SJCRH30 (cell line): ENCODE measurements at regions not wholly inside any gene's neighbourhood (a gene's known extent, or its start where the extent isn't known, plus 50 kb on each side); places are given as distances from the start of the nearest gene placed in this dataset.

Experiments used
- DNase-seq, 2 experiments: peaks; one replicate each; pipeline ENCODE4 v3.0.0-alpha.2; 2015 to 2020
- H3K27ac ChIP-seq: fragments of 250-450 bp; sonication (Bioruptor Pico); 2 replicates; pipeline ENCODE4 v1.5.1; 2020; ENCODE audit warnings: mild to moderate bottlenecking, moderate library complexity
- H3K27me3 ChIP-seq: fragments of 250-450 bp; sonication (Bioruptor Pico); 2 replicates; pipeline ENCODE4 v1.5.1; 2020; ENCODE audit warnings: mild to moderate bottlenecking, moderate library complexity
- H3K36me3 ChIP-seq: fragments of 250-450 bp; sonication (Bioruptor Pico); 2 replicates; pipeline ENCODE4 v1.5.1; 2020; ENCODE audit warnings: mild to moderate bottlenecking, moderate library complexity
- H3K4me1 ChIP-seq: fragments of 250-450 bp; sonication (Bioruptor Pico); 2 replicates; pipeline ENCODE4 v1.5.1; 2020; ENCODE audit warnings: mild to moderate bottlenecking, moderate library complexity
- H3K4me3 ChIP-seq: fragments of 250-450 bp; sonication (Bioruptor Pico); 2 replicates; pipeline ENCODE4 v1.5.1; 2020; ENCODE audit warnings: mild to moderate bottlenecking, moderate library complexity
- H3K9me3 ChIP-seq: fragments of 250-450 bp; sonication (Bioruptor Pico); replicated peaks from 2 replicates; pipeline ENCODE4 v1.5.1; 2020; ENCODE audit warnings: mild to moderate bottlenecking, moderate library complexity

DNA sequence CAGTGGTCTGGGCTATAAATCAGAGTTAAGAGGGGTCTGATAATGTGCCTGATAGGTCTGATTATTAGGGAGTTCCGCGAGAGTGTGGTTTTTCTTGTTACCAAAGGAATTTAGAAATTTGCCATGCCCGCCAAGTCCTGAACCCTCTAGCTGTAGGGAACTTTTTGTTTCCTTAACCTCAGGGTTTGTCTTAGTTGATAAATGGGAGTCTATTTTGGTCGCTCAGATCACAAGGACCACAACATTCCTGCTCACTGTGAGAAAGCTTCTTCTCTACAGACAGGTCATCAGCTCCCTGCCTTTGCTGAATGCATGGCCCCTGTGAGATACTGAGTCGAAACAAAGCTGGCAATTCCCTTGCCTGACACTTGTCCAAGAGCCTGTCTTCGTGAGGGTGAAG lies 497.8 kb downstream of the HS3ST4 start:
- Histone ChIP-seq H3K9me3 (peaks cover 7% of the 10 kb centered on the region; the same call in 1 of the 2 replicates), H3K27me3 (no peaks in the 10 kb centered on the region), H3K27ac (no peak overlapping the region), H3K36me3 (no peaks in the 10 kb centered on the region), H3K4me3 (no peak overlapping the region), H3K4me1 (no peaks in the 10 kb centered on the region)
- no peak for DNase-seq

DNA sequence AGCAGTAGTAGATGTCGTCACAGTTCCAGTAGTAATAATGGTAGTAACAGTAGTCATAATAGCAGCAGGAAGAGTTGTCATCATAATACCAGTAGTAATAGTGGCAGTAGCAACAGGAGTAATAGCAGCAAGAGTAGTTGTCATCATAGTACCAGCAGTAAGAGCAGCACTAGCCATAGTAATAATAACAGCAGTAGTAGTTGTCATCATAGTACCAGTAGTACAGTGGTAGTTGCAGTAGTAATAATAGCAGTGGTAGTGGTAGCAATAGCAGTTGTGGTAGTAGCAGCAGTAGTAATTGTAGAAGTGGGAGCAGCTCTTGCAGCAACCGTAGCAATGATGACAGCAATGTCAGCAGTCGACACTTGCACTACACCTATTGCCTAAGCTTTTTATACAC lies 502.8 kb downstream of the HS3ST4 start:
- Histone ChIP-seq H3K9me3 (peaks cover 7% of the 10 kb centered on the region; the same call in 1 of the 2 replicates), H3K4me1 (no peaks in the 10 kb centered on the region), H3K36me3 (no peaks in the 10 kb centered on the region), H3K27me3 (no peaks in the 10 kb centered on the region), H3K27ac (no peak overlapping the region), H3K4me3 (no peak overlapping the region)
- DNase-seq: no peak

DNA sequence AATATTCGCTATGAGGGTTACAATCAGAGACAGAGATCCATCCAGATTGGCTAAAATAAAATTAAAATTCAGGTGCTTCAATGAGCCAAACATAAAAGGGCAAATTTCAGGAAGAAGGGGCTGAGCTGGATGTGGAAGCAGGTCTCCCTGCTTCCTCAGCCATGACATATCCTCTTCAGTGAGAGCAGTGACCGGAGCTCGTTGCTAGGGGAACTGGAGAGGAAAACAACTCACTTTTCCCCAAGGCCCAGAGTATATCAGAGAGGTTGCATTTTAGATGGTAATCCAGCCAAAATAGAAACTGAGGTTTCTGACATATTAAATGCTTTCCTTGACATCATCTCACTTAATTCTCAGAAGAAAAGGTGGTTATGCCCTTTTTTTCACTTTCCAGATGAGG lies 503.5 kb downstream of the HS3ST4 start:
- no peak overlapping the region for H3K27ac ChIP-seq
- DNase-seq: no peak
- H3K9me3 ChIP-seq: peaks cover 7% of the 10 kb centered on the region; the same call in 1 of the 2 replicates
- H3K36me3 ChIP-seq: no peaks in the 10 kb centered on the region
- H3K4me1 ChIP-seq: no peaks in the 10 kb centered on the region
- H3K4me3 ChIP-seq: no peak overlapping the region
- H3K27me3 ChIP-seq: no peaks in the 10 kb centered on the region

DNA sequence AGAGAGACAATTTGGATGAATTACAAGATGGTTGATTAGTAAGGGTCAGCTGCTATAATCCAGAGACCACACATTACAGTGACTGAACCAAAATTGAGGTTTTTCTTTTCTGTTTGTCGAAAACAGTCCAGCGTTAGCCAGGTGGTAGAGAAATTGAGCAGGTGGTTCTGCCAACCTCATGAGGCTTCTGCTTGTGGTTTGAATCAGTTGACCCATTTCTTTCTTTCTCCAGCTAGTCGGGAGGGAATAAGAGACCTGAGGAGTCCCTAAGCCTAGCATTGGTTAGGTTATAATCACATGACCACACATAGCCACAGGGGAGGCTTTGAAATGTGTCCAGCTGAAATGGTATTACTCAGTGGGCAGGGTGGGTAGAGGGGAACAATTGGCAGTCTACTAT lies 504.6 kb downstream of the HS3ST4 start:
- no peaks in the 10 kb centered on the region for H3K27me3 ChIP-seq
- H3K36me3 ChIP-seq: no peaks in the 10 kb centered on the region
- no peaks in the 10 kb centered on the region for H3K4me1 ChIP-seq
- no peak overlapping the region for H3K4me3 ChIP-seq
- H3K27ac ChIP-seq: no peak overlapping the region
- peaks cover 7% of the 10 kb centered on the region; the same call in 1 of the 2 replicates for H3K9me3 ChIP-seq
- DNase-seq: no peak

DNA sequence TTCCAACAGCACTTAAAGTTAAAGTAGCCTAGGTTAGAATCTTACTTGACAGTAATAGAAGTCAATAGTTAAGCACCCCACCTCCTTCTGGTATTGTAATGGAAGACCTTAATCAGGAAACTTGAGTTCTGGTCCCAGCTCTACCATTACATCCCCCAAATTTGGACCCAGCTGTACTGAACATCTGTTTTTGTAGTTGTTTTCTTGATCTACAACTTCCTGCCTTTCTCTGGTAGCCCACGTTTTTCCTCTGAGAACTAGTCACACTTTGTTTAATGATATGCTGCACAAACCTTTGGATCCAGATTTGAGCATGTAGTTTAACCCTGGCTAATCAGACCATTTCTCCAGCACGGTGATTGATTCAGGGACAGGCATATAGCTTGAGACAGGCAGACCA lies 505.0 kb downstream of the HS3ST4 start:
- H3K27me3 ChIP-seq: no peaks in the 10 kb centered on the region
- no peaks in the 10 kb centered on the region for H3K36me3 ChIP-seq
- no peak overlapping the region for H3K27ac ChIP-seq
- no peak for DNase-seq
- H3K4me1 ChIP-seq: no peaks in the 10 kb centered on the region
- H3K9me3 ChIP-seq: peaks cover 7% of the 10 kb centered on the region; the same call in 1 of the 2 replicates
- H3K4me3 ChIP-seq: no peak overlapping the region

DNA sequence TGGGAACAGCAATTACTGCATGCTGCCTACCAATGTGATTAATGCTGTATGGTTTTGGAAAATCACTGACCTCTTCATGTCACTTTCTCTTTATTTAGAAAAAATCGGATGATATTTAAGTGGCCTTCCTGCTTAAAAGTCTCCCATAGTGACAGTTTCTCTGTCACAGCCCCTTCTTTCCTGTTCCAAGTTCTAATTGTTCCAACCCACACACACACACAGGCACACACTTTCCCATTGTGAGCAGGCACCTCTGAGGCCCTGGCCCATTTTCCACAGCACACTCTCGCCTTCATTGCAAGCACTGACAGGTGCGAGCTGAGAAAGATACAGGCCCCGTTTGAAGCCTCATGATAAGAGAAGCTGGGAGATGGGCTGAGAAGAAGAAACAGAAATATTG lies 505.9 kb downstream of the HS3ST4 start:
- H3K36me3 ChIP-seq: no peaks in the 10 kb centered on the region
- H3K27me3 ChIP-seq: no peaks in the 10 kb centered on the region
- no peak for DNase-seq
- no peak overlapping the region for H3K4me3 ChIP-seq
- no peaks in the 10 kb centered on the region for H3K4me1 ChIP-seq
- no peak overlapping the region for H3K27ac ChIP-seq
- H3K9me3 ChIP-seq: peaks cover 7% of the 10 kb centered on the region; the same call in 1 of the 2 replicates

DNA sequence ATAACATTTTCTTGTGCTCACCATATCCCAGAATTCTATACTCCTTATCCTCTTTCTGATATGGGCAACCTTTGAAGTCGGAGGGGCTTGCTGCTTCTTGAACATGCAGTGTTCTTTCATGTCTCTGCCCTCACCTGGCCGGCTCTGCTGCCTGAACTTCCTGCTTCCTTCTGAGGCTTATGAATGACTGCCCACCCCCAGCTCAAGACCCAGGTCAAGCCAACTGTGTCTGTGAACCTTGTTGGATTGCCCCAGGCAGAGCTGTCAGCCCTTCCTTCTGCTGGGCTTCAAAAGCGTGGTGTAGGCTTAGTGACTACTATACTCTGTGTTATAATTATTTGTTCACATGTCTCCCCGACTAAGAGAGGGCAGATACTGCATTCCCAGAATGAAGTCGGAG lies 506.5 kb downstream of the HS3ST4 start:
- no peaks in the 10 kb centered on the region for H3K4me1 ChIP-seq
- DNase-seq: no peak
- H3K4me3 ChIP-seq: no peak overlapping the region
- no peak overlapping the region for H3K27ac ChIP-seq
- no peaks in the 10 kb centered on the region for H3K27me3 ChIP-seq
- peaks cover 7% of the 10 kb centered on the region; the same call in 1 of the 2 replicates for H3K9me3 ChIP-seq
- H3K36me3 ChIP-seq: no peaks in the 10 kb centered on the region

DNA sequence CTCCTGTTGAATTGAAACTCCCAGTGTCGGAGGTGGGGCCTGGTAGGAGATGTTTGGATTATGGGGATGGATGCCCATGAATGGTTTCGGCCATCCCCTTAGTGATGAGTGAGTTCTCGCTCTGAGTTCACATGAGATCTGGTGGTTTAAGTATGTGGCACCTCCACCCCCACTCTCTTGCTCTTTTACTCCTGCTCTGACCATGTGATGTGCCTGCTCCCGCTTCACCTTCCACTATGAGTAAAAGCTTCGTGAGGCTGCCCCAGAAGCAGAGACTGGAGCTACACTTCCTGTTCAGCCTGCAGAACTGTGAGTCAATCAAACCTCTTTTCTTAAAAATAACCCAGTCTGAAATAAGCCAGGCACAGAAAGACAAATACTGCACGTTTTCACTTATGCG lies 512.4 kb downstream of the HS3ST4 start:
- no peaks in the 10 kb centered on the region for H3K4me1 ChIP-seq
- H3K9me3 ChIP-seq: no peaks in the 10 kb centered on the region
- H3K4me3 ChIP-seq: no peak overlapping the region
- no peaks in the 10 kb centered on the region for H3K36me3 ChIP-seq
- DNase-seq: no peak
- H3K27me3 ChIP-seq: no peaks in the 10 kb centered on the region
- H3K27ac ChIP-seq: no peak overlapping the region

DNA sequence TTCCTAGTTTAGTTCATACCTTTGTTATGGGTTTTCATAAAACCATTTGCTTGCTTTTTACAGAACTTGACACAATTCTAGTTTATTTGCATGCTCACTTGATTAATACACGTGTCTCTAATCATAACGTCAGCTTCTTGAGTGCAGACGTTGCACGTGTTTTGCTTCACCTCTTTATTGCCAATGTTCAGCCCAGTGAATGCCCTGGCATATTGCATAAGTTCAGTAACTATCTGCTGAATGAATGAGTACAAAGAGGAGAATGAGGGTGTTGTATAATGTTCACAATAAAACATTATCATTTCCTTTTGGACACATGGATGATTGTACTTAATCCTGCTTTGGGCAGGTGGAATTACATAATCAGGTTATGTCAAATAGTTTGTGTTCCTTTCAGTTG lies 519.8 kb downstream of the HS3ST4 start:
- H3K9me3 ChIP-seq: no peaks in the 10 kb centered on the region
- no peak overlapping the region for H3K4me3 ChIP-seq
- DNase-seq: no peak
- H3K27ac ChIP-seq: no peak overlapping the region
- no peaks in the 10 kb centered on the region for H3K27me3 ChIP-seq
- no peaks in the 10 kb centered on the region for H3K36me3 ChIP-seq
- H3K4me1 ChIP-seq: no peaks in the 10 kb centered on the region

DNA sequence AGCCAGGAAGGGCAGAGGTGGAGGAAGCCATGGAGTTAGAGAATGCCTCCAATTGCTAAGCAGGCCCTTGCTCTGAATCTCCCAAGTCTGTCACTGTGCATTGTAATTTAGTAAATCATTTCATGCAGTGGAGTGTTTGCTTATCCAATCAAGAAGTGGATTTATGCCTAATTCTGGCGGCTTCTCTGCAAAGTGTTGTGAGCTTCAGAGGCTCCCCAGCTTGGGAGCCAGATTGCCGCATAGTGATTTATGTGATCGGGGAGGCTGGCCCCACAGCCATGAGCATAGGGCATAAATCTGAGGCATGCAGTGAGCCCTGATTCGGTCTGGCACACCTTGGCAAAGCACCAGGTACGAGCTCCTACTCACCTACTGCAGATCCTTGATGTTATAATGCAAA lies 520.8 kb downstream of the HS3ST4 start:
- no peak overlapping the region for H3K4me3 ChIP-seq
- H3K4me1 ChIP-seq: no peaks in the 10 kb centered on the region
- H3K36me3 ChIP-seq: no peaks in the 10 kb centered on the region
- no peak overlapping the region for H3K27ac ChIP-seq
- no peak for DNase-seq
- no peaks in the 10 kb centered on the region for H3K27me3 ChIP-seq
- H3K9me3 ChIP-seq: no peaks in the 10 kb centered on the region

DNA sequence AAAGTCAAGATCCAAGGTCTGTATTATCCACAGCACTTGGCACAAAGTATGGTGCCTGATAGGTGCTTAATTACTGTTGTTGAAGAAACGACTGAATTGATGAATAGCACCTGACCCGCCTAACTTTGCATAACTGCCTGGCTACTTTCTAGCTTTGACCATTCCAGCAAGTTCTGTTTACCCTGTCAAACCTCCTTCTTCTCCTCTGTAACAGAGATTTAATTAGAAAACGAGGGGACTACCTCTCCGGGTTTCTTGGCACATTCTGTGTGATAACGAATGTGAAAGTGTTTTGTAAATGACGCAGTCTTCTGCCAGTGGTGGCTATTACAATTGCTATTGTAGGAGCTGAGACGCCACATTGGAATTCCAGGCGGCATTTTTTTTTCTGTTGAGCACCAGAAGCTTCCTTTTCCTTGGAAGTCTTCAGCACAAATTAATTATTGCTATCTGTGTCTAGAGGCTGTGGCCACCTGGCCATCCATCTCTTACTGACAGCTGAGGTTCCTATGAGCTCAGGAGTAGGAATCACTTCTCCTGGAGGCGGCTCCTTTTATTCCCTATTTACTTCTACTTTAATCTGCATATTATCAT lies 522.9 kb downstream of the HS3ST4 start:
- Histone ChIP-seq H3K4me1 (no peaks in the 10 kb centered on the region), H3K27ac (no peak overlapping the region), H3K4me3 (no peak overlapping the region), H3K36me3 (no peaks in the 10 kb centered on the region), H3K27me3 (no peaks in the 10 kb centered on the region), H3K9me3 (no peaks in the 10 kb centered on the region)
- no peak for DNase-seq

DNA sequence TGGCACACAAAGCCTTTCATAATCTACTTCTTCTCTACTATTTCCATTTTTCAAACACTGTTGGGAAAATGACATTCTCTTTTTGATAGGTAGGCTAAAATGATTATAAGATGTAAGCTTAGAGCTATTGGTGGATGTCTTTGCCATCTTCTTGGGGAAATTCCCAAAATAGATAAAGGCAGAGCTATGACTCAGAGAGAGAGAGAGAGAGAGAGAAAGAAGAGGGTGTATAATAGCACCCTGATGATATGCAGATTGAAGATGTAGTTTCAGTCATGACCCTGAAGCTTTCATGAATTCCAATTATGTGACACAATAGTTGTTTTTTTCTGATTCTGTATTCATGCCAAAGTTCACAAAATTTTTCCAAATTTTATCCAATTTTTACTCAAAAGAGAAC lies 529.1 kb downstream of the HS3ST4 start:
- no peak overlapping the region for H3K4me3 ChIP-seq
- no peaks in the 10 kb centered on the region for H3K27me3 ChIP-seq
- no peaks in the 10 kb centered on the region for H3K36me3 ChIP-seq
- no peaks in the 10 kb centered on the region for H3K4me1 ChIP-seq
- no peaks in the 10 kb centered on the region for H3K9me3 ChIP-seq
- H3K27ac ChIP-seq: no peak overlapping the region
- no peak for DNase-seq

DNA sequence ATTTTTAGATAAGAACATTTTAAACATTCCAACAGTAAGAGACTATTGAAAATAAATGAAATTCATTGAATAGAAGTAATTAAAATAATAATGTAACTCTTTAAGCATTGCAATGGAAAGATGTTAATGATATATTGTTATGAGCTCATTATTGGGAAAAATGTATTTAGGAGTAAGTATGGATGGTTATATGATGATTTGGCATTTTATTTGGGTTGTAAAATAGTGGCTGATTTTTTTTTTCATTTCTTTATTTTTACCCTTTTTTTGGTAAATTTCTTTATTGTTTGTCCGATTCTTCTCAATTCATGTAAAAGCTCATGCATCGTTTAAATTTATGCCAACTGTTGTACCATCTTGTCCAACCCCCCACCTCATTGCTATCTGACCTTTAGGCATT lies 539.9 kb downstream of the HS3ST4 start:
- Histone ChIP-seq H3K4me1 (no peaks in the 10 kb centered on the region), H3K27ac (no peak overlapping the region), H3K36me3 (no peaks in the 10 kb centered on the region), H3K27me3 (peaks cover 5% of the 10 kb centered on the region; the same call in 1 of the 2 replicates), H3K4me3 (no peak overlapping the region), H3K9me3 (no peaks in the 10 kb centered on the region)
- DNase-seq: no peak

DNA sequence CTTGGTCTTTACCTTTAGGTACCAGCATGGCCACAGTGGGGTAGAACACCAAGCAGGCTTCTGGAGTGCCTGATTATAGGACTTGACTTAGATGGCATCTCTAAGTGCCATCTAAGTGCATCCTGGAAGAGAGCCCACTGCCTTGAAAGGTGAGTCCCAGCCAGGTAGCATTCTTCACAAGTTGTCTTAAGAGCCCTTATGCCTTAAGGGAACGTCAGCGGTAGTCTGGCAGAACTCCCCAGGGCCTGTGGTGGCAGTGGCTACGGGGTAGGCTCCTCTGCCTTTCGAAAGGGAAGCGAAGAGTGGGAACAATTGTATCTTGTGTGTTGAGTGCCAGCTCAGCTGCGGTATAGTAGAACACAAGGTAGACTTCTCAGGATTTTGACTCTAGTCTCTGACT lies 549.0 kb downstream of the HS3ST4 start:
- no peaks in the 10 kb centered on the region for H3K27me3 ChIP-seq
- no peak overlapping the region for H3K27ac ChIP-seq
- no peak for DNase-seq
- H3K9me3 ChIP-seq: no peaks in the 10 kb centered on the region
- no peaks in the 10 kb centered on the region for H3K36me3 ChIP-seq
- H3K4me3 ChIP-seq: no peak overlapping the region
- H3K4me1 ChIP-seq: no peaks in the 10 kb centered on the region

DNA sequence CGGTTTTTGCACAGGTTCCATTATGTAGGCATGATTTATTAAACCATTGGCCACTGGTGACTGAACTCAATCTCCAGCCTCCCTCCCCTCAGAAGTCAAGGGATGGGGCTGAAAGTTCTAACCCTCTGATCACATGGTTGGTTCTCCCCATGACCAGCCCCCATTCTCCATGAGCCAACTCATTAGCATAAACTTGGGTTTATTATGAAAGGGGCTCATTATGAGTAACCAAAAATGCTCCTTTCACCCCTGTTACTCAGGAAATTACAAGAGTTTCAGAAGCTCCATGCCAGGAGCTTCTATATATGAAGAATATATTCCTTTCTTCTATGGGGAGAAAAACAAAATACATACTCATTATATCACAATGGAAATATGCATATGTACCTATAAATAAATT lies 555.3 kb downstream of the HS3ST4 start:
- Histone ChIP-seq H3K9me3 (no peaks in the 10 kb centered on the region), H3K27ac (no peak overlapping the region), H3K36me3 (no peaks in the 10 kb centered on the region), H3K4me1 (no peaks in the 10 kb centered on the region), H3K4me3 (no peak overlapping the region), H3K27me3 (no peaks in the 10 kb centered on the region)
- no peak for DNase-seq

DNA sequence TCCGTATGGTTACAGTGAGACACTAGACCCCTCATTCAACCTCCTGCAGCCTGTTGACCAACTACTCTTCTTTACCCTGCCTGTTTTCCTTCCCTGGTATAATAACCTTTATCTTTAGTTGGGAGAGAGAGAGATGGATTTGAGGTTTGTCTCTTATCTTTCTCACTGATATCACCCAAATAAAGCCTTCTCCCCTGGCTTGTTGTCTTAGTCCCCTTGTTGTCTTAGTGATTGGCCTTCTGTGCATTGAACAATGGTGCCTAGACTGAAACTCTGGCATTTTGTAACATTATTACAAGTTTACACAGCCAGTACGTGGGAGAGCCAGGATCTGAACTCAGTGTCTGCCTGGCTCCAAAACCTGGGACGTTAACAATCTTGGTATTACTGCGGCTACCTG lies 560.8 kb downstream of the HS3ST4 start:
- Histone ChIP-seq H3K9me3 (no peaks in the 10 kb centered on the region), H3K27me3 (no peaks in the 10 kb centered on the region), H3K4me1 (no peaks in the 10 kb centered on the region), H3K27ac (no peak overlapping the region), H3K36me3 (no peaks in the 10 kb centered on the region), H3K4me3 (no peak overlapping the region)
- no peak for DNase-seq
